GM12878 (cell line): ENCODE measurements at regions not wholly inside any gene's neighbourhood (a gene's known extent, or its start where the extent isn't known, plus 50 kb on each side); places are given as distances from the start of the nearest gene placed in this dataset.

Experiments used
- ATAC-seq: fragments of 200-7000 bp; cut with Tn5 transposase; 3 replicates; pipeline ENCODE4 v1.9.1; 2020; ENCODE audit warnings: mild to moderate bottlenecking, moderate library complexity
- BruUV-seq: library from RNA; stranded (reverse); fragments of 400-500 nt; replicated peaks from 2 replicates; lab custom pipeline; 2021; lab: Mats Ljungman, UMichigan
- CTCF ChIA-PET: fragments of 300-600 bp; sonication (Branson Sonifier 250); formaldehyde crosslinking; extraction: SDS; loops from one replicate; lab custom pipeline; 2021; ENCODE audit warnings: inconsistent platforms; lab: Yijun Ruan, JAX
- POLR2A ChIA-PET: fragments of 350-600 bp; formaldehyde crosslinking; extraction: SDS; loops from one replicate; lab custom pipeline; 2021; ENCODE audit warnings: inconsistent platforms; lab: Charles Lee
- RAD21 ChIA-PET: fragments of 300-600 bp; sonication (Branson Sonifier 250); formaldehyde crosslinking; loops from one replicate; lab custom pipeline; 2023; ENCODE audit warnings: antibody characterized with exemption; ENCODE audit not compliant: unreplicated experiment; lab: Charles Lee
- SMC1A ChIA-PET: fragments of 300-600 bp; sonication (Branson Sonifier 250); formaldehyde crosslinking; loops from one replicate; lab custom pipeline; 2023; ENCODE audit not compliant: unreplicated experiment, uncharacterized antibody; lab: Charles Lee
- DNase-seq: peaks from one replicate; pipeline ENCODE4 v3.0.0-alpha.2; 2011; ENCODE audit warnings: low read depth, low spot score
- FAIRE-seq: peaks from 3 replicates; lab custom pipeline; 2011; peaks lifted over from hg19 to GRCh38; lab: Jason Lieb, UNC
- H2AFZ ChIP-seq: 2 replicates; pipeline ENCODE4 v1.6.0; 2011; ENCODE audit warnings: low read depth, low read length, control low read depth; ENCODE audit not compliant: control insufficient read depth
- H3K27ac ChIP-seq: 2 replicates; pipeline ENCODE4 v1.5.1; 2011; ENCODE audit warnings: control low read depth; ENCODE audit not compliant: control insufficient read depth, insufficient read depth
- H3K27me3 ChIP-seq, 2 experiments: replicated peaks in 1 of 2; 2 replicates each; pipeline versions ENCODE4 v1.6.0 to v1.6.1; 2011; ENCODE audit warnings: low read length in 1 of 2; ENCODE audit not compliant: control insufficient read depth in 2 of 2, insufficient read depth in 2 of 2
- H3K36me3 ChIP-seq, 2 experiments: 2 replicates each; pipeline ENCODE4 v1.5.1; 2011; ENCODE audit warnings: low read length in 1 of 2; ENCODE audit not compliant: control insufficient read depth in 2 of 2, insufficient read depth in 2 of 2
- H3K4me1 ChIP-seq: 2 replicates; pipeline ENCODE4 v1.6.1; 2011; ENCODE audit warnings: mild to moderate bottlenecking, low read length, moderate library complexity, mixed read lengths; ENCODE audit not compliant: control insufficient read depth, insufficient read depth
- H3K4me2 ChIP-seq: 2 replicates; pipeline ENCODE4 v1.6.0; 2011; ENCODE audit warnings: control low read depth; ENCODE audit not compliant: control insufficient read depth, insufficient read depth
- H3K4me3 ChIP-seq: fragments of 200-600 bp; sonication (generic); 2 replicates; pipeline ENCODE4 v1.5.1; 2016
- H3K79me2 ChIP-seq: 2 replicates; pipeline ENCODE4 v1.6.0; 2011; ENCODE audit warnings: low read length; ENCODE audit not compliant: control insufficient read depth, insufficient read depth
- H3K9ac ChIP-seq: 2 replicates; pipeline ENCODE4 v1.8.0; 2011; ENCODE audit warnings: low read length, control low read depth, mixed read lengths; ENCODE audit not compliant: control insufficient read depth, insufficient read depth
- H3K9me3 ChIP-seq: replicated peaks from 3 replicates; pipeline ENCODE4 v1.5.1; 2011; ENCODE audit warnings: mild to moderate bottlenecking, low read length; ENCODE audit not compliant: control insufficient read depth, insufficient read depth
- H4K20me1 ChIP-seq: 2 replicates; pipeline ENCODE4 v1.6.0; 2011; ENCODE audit not compliant: control insufficient read depth, insufficient read depth
- CBFB ChIP-seq: IDR thresholded peaks from 2 replicates; pipeline ENCODE4 v1.6.1; 2016; ENCODE audit warnings: antibody characterized with exemption, low read depth
- CBX3 ChIP-seq: fragments of 200-600 bp; sonication (generic); IDR thresholded peaks from 2 replicates; pipeline ENCODE4 v1.6.1; 2016; ENCODE audit warnings: low read depth, borderline replicate concordance
- CHD4 ChIP-seq: fragments of 200-600 bp; sonication (generic); IDR thresholded peaks from 2 replicates; pipeline ENCODE4 v1.6.1; 2016; ENCODE audit warnings: mild to moderate bottlenecking
- EGR1 ChIP-seq, 2 experiments: IDR thresholded peaks; 1 replicate in 1 of 2; 2 replicates in 1 of 2; pipeline ENCODE4 v1.6.1; 2011 to 2012; ENCODE audit warnings: low read depth in 2 of 2, low read length in 2 of 2, borderline replicate concordance in 1 of 2, mild to moderate bottlenecking in 1 of 2, moderate library complexity in 1 of 2
- LARP7 ChIP-seq: fragments of 450-650 bp; IDR thresholded peaks from 2 replicates; pipeline ENCODE4 v1.6.1; 2017; ENCODE audit warnings: mild to moderate bottlenecking
- NFXL1 ChIP-seq: fragments of 450-650 bp; IDR thresholded peaks from 2 replicates; pipeline ENCODE4 v1.6.1; 2017; ENCODE audit warnings: antibody characterized with exemption, mild to moderate bottlenecking, borderline replicate concordance
- POU2F2 ChIP-seq: IDR thresholded peaks from 3 replicates; pipeline ENCODE4 v1.6.1; 2011; ENCODE audit warnings: low read depth, mild to moderate bottlenecking, low read length, borderline replicate concordance
- RBBP5 ChIP-seq: fragments of 200-600 bp; sonication (generic); conservative IDR thresholded peaks from 2 replicates; pipeline ENCODE4 v1.6.1; 2016
- RUNX3 ChIP-seq: IDR thresholded peaks from 2 replicates; pipeline ENCODE4 v1.6.1; 2012; ENCODE audit warnings: low read length, inconsistent platforms
- SMAD1 ChIP-seq: fragments of 450-650 bp; IDR thresholded peaks from 2 replicates; pipeline ENCODE4 v1.6.1; 2018; ENCODE audit warnings: mild to moderate bottlenecking, low read depth; ENCODE audit not compliant: partially characterized antibody
- SREBF2 ChIP-seq: IDR thresholded peaks from 2 replicates; pipeline ENCODE4 v1.6.1; 2012; ENCODE audit warnings: mild to moderate bottlenecking, low read length
- STAT1 ChIP-seq: fragments of 450-650 bp; conservative IDR thresholded peaks from 2 replicates; pipeline ENCODE4 v1.6.1; 2014; ENCODE audit warnings: antibody characterized with exemption, mild to moderate bottlenecking
- TCF12 ChIP-seq: IDR thresholded peaks from 2 replicates; pipeline ENCODE4 v1.6.1; 2011; ENCODE audit warnings: low read depth, mild to moderate bottlenecking, low read length
- YY1 ChIP-seq: IDR thresholded peaks from 2 replicates; pipeline ENCODE4 v1.6.1; 2011; ENCODE audit warnings: low read depth, mild to moderate bottlenecking, low read length
- ZNF384 ChIP-seq: IDR thresholded peaks from 2 replicates; pipeline ENCODE4 v1.6.1; 2012; ENCODE audit warnings: low read depth, mild to moderate bottlenecking, low read length, improper control_type of control experiment, borderline replicate concordance
- WGBS: methylation state at CpG from one replicate; pipeline ENCODE4 v1.1.6; 2016; ENCODE audit warnings: low lambda C conversion rate; ENCODE audit not compliant: insufficient replicate concordance, insufficient coverage; ENCODE audit errors: missing lambda C conversion rate; 5-methylcytosine and 5-hydroxymethylcytosine counted together
- in situ Hi-C: fragments of 300-500 bp; cut with MboI; formaldehyde crosslinking; loops from 9 replicates; pipeline ENCODE4 v1.14.3; 2018; ENCODE audit warnings: mixed read lengths
- intact Hi-C: fragments of 100-400 bp; cut with micrococcal nuclease; formaldehyde crosslinking; loops from one replicate; pipeline ENCODE4 v1.14.2; 2022; ENCODE audit not compliant: unreplicated experiment
- TF ChIP-seq, protein P1 (sequence below): IDR thresholded peaks from 2 replicates; pipeline ENCODE4 v1.6.1; 2011; ENCODE audit warnings: borderline replicate concordance, low read depth, mild to moderate bottlenecking, moderate library complexity, mixed read lengths, low read length; ENCODE audit not compliant: insufficient read depth; ENCODE audit errors: extremely low read length
- TF ChIP-seq, protein P2 (sequence below): fragments of 450-650 bp; IDR thresholded peaks from 2 replicates; pipeline ENCODE4 v1.6.1; 2017; ENCODE audit warnings: mild to moderate bottlenecking, low read depth, inconsistent platforms; ENCODE audit not compliant: poor library complexity, severe bottlenecking
- TF ChIP-seq, protein P3 (sequence below): IDR thresholded peaks from 2 replicates; pipeline ENCODE4 v1.6.1; 2012; ENCODE audit warnings: low read depth, low read length, improper control_type of control experiment
- TF ChIP-seq, protein P4 (sequence below): IDR thresholded peaks from 2 replicates; pipeline ENCODE4 v1.6.1; 2011; ENCODE audit warnings: low read depth, low read length, improper control_type of control experiment, borderline replicate concordance

DNA sequence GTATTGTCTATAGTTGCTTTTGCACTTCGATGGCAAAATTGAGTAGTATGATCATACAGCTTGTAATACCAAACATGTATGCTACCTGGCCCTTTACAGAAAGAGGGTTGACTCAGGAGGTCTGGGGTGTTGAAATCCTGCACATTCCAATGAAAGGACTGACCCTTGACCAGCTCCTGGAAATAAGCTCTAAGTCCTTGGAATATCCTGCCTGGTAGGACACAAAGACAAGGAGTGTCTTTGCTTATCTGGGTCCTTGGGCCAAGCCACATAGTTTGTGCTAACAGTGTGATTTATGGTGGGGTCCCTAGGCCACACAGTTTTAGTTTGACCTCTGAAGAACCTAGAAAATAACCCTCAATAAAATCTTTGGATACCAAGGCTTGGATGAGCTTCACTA, 89.3 kb upstream of the FTMT start (continued):
- TF ChIP-seq, protein P1, sequence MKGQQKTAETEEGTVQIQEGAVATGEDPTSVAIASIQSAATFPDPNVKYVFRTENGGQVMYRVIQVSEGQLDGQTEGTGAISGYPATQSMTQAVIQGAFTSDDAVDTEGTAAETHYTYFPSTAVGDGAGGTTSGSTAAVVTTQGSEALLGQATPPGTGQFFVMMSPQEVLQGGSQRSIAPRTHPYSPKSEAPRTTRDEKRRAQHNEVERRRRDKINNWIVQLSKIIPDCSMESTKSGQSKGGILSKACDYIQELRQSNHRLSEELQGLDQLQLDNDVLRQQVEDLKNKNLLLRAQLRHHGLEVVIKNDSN: no peak
- no peak for TF ChIP-seq LARP7
- no peak for TF ChIP-seq CBX3
- TF ChIP-seq RBBP5: no peak
- no peak for TF ChIP-seq NFXL1
- TF ChIP-seq, protein P2, sequence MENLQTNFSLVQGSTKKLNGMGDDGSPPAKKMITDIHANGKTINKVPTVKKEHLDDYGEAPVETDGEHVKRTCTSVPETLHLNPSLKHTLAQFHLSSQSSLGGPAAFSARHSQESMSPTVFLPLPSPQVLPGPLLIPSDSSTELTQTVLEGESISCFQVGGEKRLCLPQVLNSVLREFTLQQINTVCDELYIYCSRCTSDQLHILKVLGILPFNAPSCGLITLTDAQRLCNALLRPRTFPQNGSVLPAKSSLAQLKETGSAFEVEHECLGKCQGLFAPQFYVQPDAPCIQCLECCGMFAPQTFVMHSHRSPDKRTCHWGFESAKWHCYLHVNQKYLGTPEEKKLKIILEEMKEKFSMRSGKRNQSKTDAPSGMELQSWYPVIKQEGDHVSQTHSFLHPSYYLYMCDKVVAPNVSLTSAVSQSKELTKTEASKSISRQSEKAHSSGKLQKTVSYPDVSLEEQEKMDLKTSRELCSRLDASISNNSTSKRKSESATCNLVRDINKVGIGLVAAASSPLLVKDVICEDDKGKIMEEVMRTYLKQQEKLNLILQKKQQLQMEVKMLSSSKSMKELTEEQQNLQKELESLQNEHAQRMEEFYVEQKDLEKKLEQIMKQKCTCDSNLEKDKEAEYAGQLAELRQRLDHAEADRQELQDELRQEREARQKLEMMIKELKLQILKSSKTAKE: no peak
- TF ChIP-seq YY1: no peak
- TF ChIP-seq SREBF2: no peak

DNA sequence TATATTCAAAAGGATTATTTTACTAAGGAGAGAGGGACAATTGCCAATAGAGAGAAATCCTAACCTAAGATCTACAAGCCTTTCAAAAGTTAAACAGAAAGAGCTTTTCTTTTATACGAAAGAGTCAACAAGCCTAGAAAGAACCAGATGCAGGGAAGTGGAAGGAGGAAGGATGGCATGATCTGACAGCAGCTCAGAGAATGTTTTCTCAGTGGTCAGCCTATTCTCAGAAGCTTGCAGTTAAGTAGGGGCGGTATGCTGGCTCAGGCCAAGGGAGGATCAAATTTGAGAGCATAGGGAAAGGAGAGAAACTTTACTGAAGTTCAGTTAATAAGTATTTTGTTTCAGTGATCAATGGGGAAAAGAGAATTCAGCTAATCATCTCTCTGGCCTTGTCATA, 88.0 kb upstream of the FTMT start:
- Histone ChIP-seq H3K4me1 (no peaks in the 10 kb centered on the region), H3K36me3 (no peaks in the 10 kb centered on the region), H3K9ac (no peak overlapping the region), H3K9me3 (no peaks in the 10 kb centered on the region), H2AFZ (no peak overlapping the region), H3K27ac (no peak overlapping the region), H3K79me2 (no peaks in the 10 kb centered on the region), H3K4me3 (no peak overlapping the region), H4K20me1 (no peaks in the 10 kb centered on the region), H3K27me3 (no peaks in the 10 kb centered on the region), H3K4me2 (no peak overlapping the region)
- DNase-seq (no peak), ATAC-seq (no peak), FAIRE-seq (no peak)
- SMC1A ChIA-PET: interaction anchor here (0.7 to 1.2 kb wide), 2 partner anchors 9 to 23 kb away, joined by 3 read pairs; no protein-coding TSS in a partner anchor
- CTCF ChIA-PET: no interaction called here
- BruUV-seq: no TSS peak
- WGBS: 0% methylated on average over 2 of the region's 2 CpGs
- POLR2A ChIA-PET: no interaction called here
- RAD21 ChIA-PET: no interaction called here
- in situ Hi-C loops (no loop called here), intact Hi-C loops (no loop called here)
- TF ChIP-seq ZNF384 (no peak), EGR1 (IDR thresholded peaks at IDR 0.05; ENCODE audit: borderline replicate concordance in 1 of 2, low read depth in 2 of 2, low read length in 2 of 2) (no peak), POU2F2 (no peak), STAT1 (no peak), CHD4 (no peak), TCF12 (no peak), CBFB (no peak), RUNX3 (no peak), SMAD1 (no peak)
- TF ChIP-seq, protein P3, sequence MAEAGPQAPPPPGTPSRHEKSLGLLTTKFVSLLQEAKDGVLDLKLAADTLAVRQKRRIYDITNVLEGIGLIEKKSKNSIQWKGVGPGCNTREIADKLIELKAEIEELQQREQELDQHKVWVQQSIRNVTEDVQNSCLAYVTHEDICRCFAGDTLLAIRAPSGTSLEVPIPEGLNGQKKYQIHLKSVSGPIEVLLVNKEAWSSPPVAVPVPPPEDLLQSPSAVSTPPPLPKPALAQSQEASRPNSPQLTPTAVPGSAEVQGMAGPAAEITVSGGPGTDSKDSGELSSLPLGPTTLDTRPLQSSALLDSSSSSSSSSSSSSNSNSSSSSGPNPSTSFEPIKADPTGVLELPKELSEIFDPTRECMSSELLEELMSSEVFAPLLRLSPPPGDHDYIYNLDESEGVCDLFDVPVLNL: no peak
- TF ChIP-seq, protein P4, sequence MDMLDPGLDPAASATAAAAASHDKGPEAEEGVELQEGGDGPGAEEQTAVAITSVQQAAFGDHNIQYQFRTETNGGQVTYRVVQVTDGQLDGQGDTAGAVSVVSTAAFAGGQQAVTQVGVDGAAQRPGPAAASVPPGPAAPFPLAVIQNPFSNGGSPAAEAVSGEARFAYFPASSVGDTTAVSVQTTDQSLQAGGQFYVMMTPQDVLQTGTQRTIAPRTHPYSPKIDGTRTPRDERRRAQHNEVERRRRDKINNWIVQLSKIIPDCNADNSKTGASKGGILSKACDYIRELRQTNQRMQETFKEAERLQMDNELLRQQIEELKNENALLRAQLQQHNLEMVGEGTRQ: no peak
- TF ChIP-seq, protein P2: no peak
